MM.1S (cell line): ENCODE measurements at regions not wholly inside any gene's neighbourhood (a gene's known extent, or its start where the extent isn't known, plus 50 kb on each side); places are given as distances from the start of the nearest gene placed in this dataset.

Source experiments
- EZH2phosphoT487 ChIP-seq: fragments of 300-600 bp; sonication (generic); IDR thresholded peaks from 2 replicates; pipeline ENCODE4 v1.6.1; 2018; ENCODE audit warnings: antibody characterized with exemption, low read length
- TF ChIP-seq, protein P1 (sequence below): fragments of 300-600 bp; sonication (generic); IDR thresholded peaks from 2 replicates; pipeline ENCODE4 v1.5.1; 2016; ENCODE audit warnings: antibody characterized with exemption, low read length, mixed read lengths

DNA sequence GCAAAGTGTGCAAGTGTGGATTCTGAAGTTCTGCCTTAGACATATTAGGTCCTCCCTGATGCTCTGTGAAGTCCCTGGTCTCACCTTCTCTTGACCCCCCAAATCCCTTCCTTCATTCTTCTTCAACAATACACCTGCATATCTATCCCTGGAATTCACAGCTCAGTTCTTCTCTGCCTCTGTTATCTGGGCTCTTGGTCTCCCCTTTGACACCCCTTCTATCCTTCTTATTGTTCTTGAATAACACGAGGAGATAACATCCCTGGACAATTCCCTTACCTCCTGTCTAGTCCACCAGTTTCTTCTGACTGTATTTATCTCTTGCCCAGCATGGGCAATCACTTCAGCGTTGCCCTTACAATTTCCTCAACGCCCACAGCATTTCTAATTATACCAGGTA lies 104.8 kb upstream of the ATG10 start:
- TF ChIP-seq, protein P1, sequence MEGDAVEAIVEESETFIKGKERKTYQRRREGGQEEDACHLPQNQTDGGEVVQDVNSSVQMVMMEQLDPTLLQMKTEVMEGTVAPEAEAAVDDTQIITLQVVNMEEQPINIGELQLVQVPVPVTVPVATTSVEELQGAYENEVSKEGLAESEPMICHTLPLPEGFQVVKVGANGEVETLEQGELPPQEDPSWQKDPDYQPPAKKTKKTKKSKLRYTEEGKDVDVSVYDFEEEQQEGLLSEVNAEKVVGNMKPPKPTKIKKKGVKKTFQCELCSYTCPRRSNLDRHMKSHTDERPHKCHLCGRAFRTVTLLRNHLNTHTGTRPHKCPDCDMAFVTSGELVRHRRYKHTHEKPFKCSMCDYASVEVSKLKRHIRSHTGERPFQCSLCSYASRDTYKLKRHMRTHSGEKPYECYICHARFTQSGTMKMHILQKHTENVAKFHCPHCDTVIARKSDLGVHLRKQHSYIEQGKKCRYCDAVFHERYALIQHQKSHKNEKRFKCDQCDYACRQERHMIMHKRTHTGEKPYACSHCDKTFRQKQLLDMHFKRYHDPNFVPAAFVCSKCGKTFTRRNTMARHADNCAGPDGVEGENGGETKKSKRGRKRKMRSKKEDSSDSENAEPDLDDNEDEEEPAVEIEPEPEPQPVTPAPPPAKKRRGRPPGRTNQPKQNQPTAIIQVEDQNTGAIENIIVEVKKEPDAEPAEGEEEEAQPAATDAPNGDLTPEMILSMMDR: no peak
- TF ChIP-seq EZH2phosphoT487: no peak
